HEK293 (cell line): ENCODE measurements at regions not wholly inside any gene's neighbourhood (a gene's known extent, or its start where the extent isn't known, plus 50 kb on each side); places are given as distances from the start of the nearest gene placed in this dataset.

Experiments
- CTCF ChIA-PET: fragments of 350-600 bp; formaldehyde crosslinking; extraction: SDS; loops from one replicate; lab custom pipeline; 2021; ENCODE audit warnings: antibody characterized with exemption; lab: Yijun Ruan, JAX
- POLR2A ChIA-PET: fragments of 300-600 bp; formaldehyde crosslinking; extraction: SDS; loops from one replicate; lab custom pipeline; 2020; ENCODE audit warnings: antibody characterized with exemption, inconsistent platforms; lab: Yijun Ruan, JAX
- H3K27ac ChIP-seq: fragments of 200-500 bp; sonication (Bioruptor generic); 2 replicates; pipeline ENCODE4 v1.5.1; 2014; ENCODE audit warnings: low read depth, low read length, control low read depth, inconsistent platforms; ENCODE audit errors: extremely low read depth
- H3K36me3 ChIP-seq, 2 experiments: fragments of 200-500 bp in 1 of 2; sonication (Bioruptor generic) in 1 of 2; 1 replicate in 1 of 2; 2 replicates in 1 of 2; pipeline ENCODE4 v1.5.1; 2014 to 2017; ENCODE audit warnings: inconsistent platforms in 2 of 2, low read length in 2 of 2; ENCODE audit not compliant: control insufficient read depth in 2 of 2, insufficient read depth in 1 of 2
- H3K4me1 ChIP-seq: fragments of 200-500 bp; sonication (Bioruptor generic); 2 replicates; pipeline ENCODE4 v1.5.1; 2014; ENCODE audit warnings: mild to moderate bottlenecking, low read length, inconsistent platforms; ENCODE audit not compliant: control insufficient read depth, insufficient read depth
- H3K4me3 ChIP-seq: 2 replicates; pipeline ENCODE4 v1.5.1; 2011; ENCODE audit warnings: low read depth, mild to moderate bottlenecking, control low read depth, low read length, moderate library complexity
- H3K9me3 ChIP-seq: fragments of 200-500 bp; sonication (Bioruptor generic); 2 replicates; pipeline ENCODE4 v1.5.1; 2014; ENCODE audit warnings: low read depth, low read length, inconsistent platforms; ENCODE audit not compliant: control insufficient read depth, insufficient read depth
- GLI2 ChIP-seq: fragments of 450-650 bp; formaldehyde crosslinking; IDR thresholded peaks from 2 replicates; pipeline ENCODE4; 2017; ENCODE audit warnings: missing biosample characterization, missing genetic modification characterization, low read depth, borderline replicate concordance
- MZF1 ChIP-seq: fragments of 450-650 bp; formaldehyde crosslinking; IDR thresholded peaks from 2 replicates; pipeline ENCODE4 v1.5.1; 2017; ENCODE audit warnings: missing biosample characterization, missing genetic modification characterization, borderline replicate concordance
- ZBTB1 ChIP-seq: fragments of 450-650 bp; formaldehyde crosslinking; IDR thresholded peaks from 2 replicates; pipeline ENCODE4 v1.5.1; 2016; ENCODE audit warnings: missing biosample characterization, missing genetic modification characterization
- ZEB2 ChIP-seq: fragments of 450-650 bp; formaldehyde crosslinking; IDR thresholded peaks from 2 replicates; pipeline ENCODE4 v1.5.1; 2016; ENCODE audit warnings: missing biosample characterization, missing genetic modification characterization
- ZFHX2 ChIP-seq: fragments of 450-650 bp; formaldehyde crosslinking; conservative IDR thresholded peaks from 2 replicates; pipeline ENCODE4 v1.5.1; 2016; ENCODE audit warnings: missing biosample characterization, missing genetic modification characterization
- ZNF114 ChIP-seq: fragments of 450-650 bp; formaldehyde crosslinking; IDR thresholded peaks from 2 replicates; pipeline ENCODE4 v1.5.0; 2017; ENCODE audit warnings: missing biosample characterization, missing genetic modification characterization
- ZNF155 ChIP-seq: fragments of 450-650 bp; formaldehyde crosslinking; IDR thresholded peaks from 2 replicates; pipeline ENCODE4 v1.5.1; 2016; ENCODE audit warnings: missing biosample characterization, missing genetic modification characterization
- ZNF169 ChIP-seq: fragments of 450-650 bp; formaldehyde crosslinking; IDR thresholded peaks from 2 replicates; pipeline ENCODE4 v1.5.1; 2016; ENCODE audit warnings: missing biosample characterization, missing genetic modification characterization
- ZNF302 ChIP-seq: fragments of 450-650 bp; formaldehyde crosslinking; IDR thresholded peaks from 2 replicates; pipeline ENCODE4 v1.5.1; 2016; ENCODE audit warnings: missing biosample characterization, missing genetic modification characterization, low read depth
- ZNF341 ChIP-seq: fragments of 450-650 bp; formaldehyde crosslinking; IDR thresholded peaks from 2 replicates; pipeline ENCODE4; 2016; ENCODE audit warnings: low read depth, missing biosample characterization, missing genetic modification characterization
- ZNF416 ChIP-seq: fragments of 450-650 bp; formaldehyde crosslinking; IDR thresholded peaks from 2 replicates; pipeline ENCODE4 v1.5.1; 2016; ENCODE audit warnings: missing biosample characterization, missing genetic modification characterization
- ZNF544 ChIP-seq: fragments of 450-650 bp; formaldehyde crosslinking; IDR thresholded peaks from 2 replicates; pipeline ENCODE4 v1.5.0; 2017; ENCODE audit warnings: missing biosample characterization, missing genetic modification characterization
- ZNF596 ChIP-seq: fragments of 450-650 bp; IDR thresholded peaks from 2 replicates; pipeline ENCODE4 v1.5.0; 2018; ENCODE audit warnings: missing biosample characterization, mild to moderate bottlenecking, missing genetic modification characterization, moderate library complexity
- ZNF610 ChIP-seq: fragments of 450-650 bp; formaldehyde crosslinking; IDR thresholded peaks from 2 replicates; pipeline ENCODE4 v1.5.1; 2016; ENCODE audit warnings: missing biosample characterization, missing genetic modification characterization, borderline replicate concordance
- ZNF621 ChIP-seq: fragments of 450-650 bp; formaldehyde crosslinking; IDR thresholded peaks from 2 replicates; pipeline ENCODE4 v1.5.1; 2017; ENCODE audit warnings: missing biosample characterization, missing genetic modification characterization
- TF ChIP-seq, protein P1 (sequence below): fragments of 450-650 bp; formaldehyde crosslinking; IDR thresholded peaks from 2 replicates; pipeline ENCODE4 v1.5.1; 2016; ENCODE audit warnings: missing biosample characterization, missing genetic modification characterization, low read depth
- TF ChIP-seq, protein P2 (sequence below): fragments of 450-650 bp; formaldehyde crosslinking; IDR thresholded peaks from 2 replicates; pipeline ENCODE4 v1.5.1; 2016; ENCODE audit warnings: missing biosample characterization, missing genetic modification characterization
- TF ChIP-seq, protein P3 (sequence below): fragments of 450-650 bp; formaldehyde crosslinking; IDR thresholded peaks from 2 replicates; pipeline ENCODE4 v1.5.1; 2016; ENCODE audit warnings: missing biosample characterization, missing genetic modification characterization
- TF ChIP-seq, protein P4 (sequence below): sonication (generic); formaldehyde crosslinking; IDR thresholded peaks from 2 replicates; pipeline ENCODE4 v1.8.1; 2022; ENCODE audit warnings: mild to moderate bottlenecking, moderate library complexity, missing genetic modification reagents
- TF ChIP-seq, protein P5 (sequence below): fragments of 450-650 bp; formaldehyde crosslinking; IDR thresholded peaks from 2 replicates; pipeline ENCODE4 v1.5.1; 2016; ENCODE audit warnings: missing biosample characterization, missing genetic modification characterization
- TF ChIP-seq, protein P6 (sequence below): fragments of 450-650 bp; formaldehyde crosslinking; IDR thresholded peaks from 2 replicates; pipeline ENCODE4 v1.5.1; 2016; ENCODE audit warnings: missing biosample characterization, missing genetic modification characterization

DNA sequence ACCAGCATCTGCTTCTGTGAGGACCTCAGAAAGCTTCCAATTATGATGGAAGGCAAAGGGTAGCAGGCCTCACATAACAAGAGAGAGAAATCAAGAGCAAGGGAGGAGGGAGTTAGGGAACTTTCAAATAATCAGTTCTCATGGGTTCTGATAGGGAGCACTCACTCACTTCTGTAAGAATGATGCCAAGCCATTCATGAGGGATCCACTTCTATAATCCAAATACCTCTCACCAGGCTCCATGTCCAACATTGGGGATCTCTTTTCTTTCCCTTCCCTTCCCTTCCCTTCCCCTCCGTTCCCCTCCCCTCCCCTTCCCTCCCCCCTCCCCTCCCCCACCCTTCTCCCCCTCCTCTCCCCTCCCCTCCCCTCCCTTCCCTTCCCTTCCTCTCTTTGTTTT is 884.6 kb upstream of the GHITM start (continued):
- TF ChIP-seq, protein P1, sequence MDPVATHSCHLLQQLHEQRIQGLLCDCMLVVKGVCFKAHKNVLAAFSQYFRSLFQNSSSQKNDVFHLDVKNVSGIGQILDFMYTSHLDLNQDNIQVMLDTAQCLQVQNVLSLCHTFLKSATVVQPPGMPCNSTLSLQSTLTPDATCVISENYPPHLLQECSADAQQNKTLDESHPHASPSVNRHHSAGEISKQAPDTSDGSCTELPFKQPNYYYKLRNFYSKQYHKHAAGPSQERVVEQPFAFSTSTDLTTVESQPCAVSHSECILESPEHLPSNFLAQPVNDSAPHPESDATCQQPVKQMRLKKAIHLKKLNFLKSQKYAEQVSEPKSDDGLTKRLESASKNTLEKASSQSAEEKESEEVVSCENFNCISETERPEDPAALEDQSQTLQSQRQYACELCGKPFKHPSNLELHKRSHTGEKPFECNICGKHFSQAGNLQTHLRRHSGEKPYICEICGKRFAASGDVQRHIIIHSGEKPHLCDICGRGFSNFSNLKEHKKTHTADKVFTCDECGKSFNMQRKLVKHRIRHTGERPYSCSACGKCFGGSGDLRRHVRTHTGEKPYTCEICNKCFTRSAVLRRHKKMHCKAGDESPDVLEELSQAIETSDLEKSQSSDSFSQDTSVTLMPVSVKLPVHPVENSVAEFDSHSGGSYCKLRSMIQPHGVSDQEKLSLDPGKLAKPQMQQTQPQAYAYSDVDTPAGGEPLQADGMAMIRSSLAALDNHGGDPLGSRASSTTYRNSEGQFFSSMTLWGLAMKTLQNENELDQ = no peak
- TF ChIP-seq, protein P2, sequence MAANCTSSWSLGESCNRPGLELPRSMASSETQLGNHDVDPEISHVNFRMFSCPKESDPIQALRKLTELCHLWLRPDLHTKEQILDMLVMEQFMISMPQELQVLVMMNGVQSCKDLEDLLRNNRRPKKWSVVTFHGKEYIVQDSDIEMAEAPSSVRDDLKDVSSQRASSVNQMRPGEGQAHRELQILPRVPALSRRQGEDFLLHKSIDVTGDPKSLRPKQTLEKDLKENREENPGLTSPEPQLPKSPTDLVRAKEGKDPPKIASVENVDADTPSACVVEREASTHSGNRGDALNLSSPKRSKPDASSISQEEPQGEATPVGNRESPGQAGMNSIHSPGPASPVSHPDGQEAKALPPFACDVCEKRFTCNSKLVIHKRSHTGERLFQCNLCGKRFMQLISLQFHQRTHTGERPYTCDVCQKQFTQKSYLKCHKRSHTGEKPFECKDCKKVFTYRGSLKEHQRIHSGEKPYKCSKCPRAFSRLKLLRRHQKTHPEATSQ (tag by site-specific recombination) = no peak
- no peak for TF ChIP-seq ZFHX2 (tag by site-specific recombination)

DNA sequence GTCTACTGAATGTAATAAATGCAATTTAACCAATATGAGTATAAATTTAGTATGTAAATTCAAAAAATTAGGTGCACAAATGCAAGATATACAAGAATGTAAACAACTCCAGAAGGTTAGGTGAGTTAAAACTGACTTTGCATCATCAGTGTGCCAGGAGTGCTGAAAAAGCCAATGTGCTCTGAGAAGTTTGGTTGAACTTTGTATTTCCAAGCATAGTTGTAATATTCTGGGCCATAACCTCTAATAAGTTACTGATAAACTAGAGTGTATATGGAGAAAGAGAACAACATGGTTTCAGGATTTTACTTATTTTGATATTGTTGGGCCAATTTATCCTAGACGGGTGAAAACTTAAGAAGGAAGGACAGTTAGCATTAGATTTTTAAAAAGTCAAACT is 876.9 kb upstream of the GHITM start:
- Histone ChIP-seq H3K4me3 (no peak overlapping the region), H3K36me3 (no peaks in the 10 kb centered on the region), H3K27ac (no peak overlapping the region), H3K9me3 (no peaks in the 10 kb centered on the region), H3K4me1 (no peaks in the 10 kb centered on the region)
- ChIA-PET CTCF (no interaction called here), POLR2A (no interaction called here)
- no peak for TF ChIP-seq ZNF544 (tag by site-specific recombination)
- TF ChIP-seq, all 188 proteins: peak for 0

DNA sequence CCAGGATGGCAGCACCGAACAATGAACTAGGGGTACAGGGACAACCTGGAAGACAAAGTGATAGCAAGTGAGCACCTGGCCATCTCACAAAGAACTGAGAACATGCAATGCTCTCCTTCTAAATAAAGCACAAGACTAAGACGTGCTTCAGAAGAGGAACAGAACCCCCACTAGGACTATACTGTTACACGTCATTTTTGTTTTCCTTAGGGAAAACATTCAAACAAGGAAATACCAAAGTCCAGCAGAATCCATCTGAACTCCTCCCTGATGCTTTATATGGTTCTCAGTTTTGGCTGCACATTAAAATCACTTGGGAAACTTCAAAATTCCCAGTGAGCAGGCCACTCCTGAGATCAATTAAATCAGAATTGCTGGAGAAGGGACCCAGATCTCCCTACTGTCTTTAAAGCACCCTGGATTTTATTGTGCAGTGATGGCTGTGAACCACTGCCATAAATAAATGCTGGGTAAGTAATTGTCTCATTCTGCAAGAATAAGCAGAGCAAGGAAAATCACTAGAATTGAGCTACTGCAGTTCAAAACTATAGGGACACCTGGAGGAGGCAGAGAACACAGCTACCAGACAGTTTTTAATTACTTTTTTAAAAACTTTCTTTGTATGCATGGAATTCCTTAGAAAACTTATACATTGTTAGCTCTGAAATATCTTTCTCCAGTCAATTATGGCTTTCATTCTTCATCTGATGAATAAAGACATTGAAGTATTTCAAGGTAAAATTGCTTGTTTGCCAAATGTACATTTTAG is 866.5 kb upstream of the GHITM start:
- ChIA-PET POLR2A (no interaction called here), CTCF (no interaction called here)
- Histone ChIP-seq H3K27ac (no peak overlapping the region), H3K9me3 (no peaks in the 10 kb centered on the region), H3K4me3 (no peak overlapping the region), H3K4me1 (no peaks in the 10 kb centered on the region), H3K36me3 (no peaks in the 10 kb centered on the region)
- TF ChIP-seq, protein P3, sequence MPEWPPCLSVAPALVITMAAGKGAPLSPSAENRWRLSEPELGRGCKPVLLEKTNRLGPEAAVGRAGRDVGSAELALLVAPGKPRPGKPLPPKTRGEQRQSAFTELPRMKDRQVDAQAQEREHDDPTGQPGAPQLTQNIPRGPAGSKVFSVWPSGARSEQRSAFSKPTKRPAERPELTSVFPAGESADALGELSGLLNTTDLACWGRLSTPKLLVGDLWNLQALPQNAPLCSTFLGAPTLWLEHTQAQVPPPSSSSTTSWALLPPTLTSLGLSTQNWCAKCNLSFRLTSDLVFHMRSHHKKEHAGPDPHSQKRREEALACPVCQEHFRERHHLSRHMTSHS (tag by site-specific recombination) = no peak
- TF ChIP-seq ZNF169 (tag by site-specific recombination) = no peak
- no peak for TF ChIP-seq ZNF416 (tag by site-specific recombination)
- no peak for TF ChIP-seq ZNF621 (tag by site-specific recombination)
- no peak for TF ChIP-seq GLI2 (tag by site-specific recombination)
- no peak for TF ChIP-seq ZNF341

DNA sequence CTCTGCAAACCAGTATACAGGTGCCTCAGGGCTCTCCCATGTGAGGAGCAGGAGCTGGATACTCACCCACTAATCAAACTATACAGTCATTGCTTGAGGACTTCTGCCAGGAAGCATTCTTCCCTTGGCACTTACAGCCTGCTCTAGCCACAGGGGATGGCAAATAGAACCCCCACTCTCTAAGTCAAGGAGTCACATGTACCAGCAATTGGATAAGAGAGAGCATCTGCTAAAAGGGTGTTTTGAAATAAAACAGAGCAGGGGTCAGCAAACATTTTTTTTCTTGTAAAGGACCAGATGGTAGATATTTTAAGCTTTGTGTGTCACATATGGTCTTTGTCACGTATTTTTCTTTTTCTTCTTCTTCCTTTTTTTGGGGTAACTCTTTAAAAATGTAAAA is 865.2 kb upstream of the GHITM start:
- POLR2A ChIA-PET = no interaction called here
- CTCF ChIA-PET = interaction anchor here (0.5 kb wide), 1 partner anchor 115 kb away, joined by 3 read pairs; no protein-coding TSS in a partner anchor
- no peak overlapping the region for H3K4me3 ChIP-seq
- no peak for TF ChIP-seq ZEB2 (tag by site-specific recombination)
- TF ChIP-seq, protein P4, sequence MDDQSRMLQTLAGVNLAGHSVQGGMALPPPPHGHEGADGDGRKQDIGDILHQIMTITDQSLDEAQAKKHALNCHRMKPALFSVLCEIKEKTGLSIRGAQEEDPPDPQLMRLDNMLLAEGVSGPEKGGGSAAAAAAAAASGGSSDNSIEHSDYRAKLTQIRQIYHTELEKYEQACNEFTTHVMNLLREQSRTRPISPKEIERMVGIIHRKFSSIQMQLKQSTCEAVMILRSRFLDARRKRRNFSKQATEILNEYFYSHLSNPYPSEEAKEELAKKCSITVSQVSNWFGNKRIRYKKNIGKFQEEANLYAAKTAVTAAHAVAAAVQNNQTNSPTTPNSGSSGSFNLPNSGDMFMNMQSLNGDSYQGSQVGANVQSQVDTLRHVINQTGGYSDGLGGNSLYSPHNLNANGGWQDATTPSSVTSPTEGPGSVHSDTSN (CRISPR knock-in tag) = no peak
- TF ChIP-seq ZBTB1 (tag by site-specific recombination) = no peak
- TF ChIP-seq ZNF155 (tag by site-specific recombination) = no peak
- TF ChIP-seq, protein P5, sequence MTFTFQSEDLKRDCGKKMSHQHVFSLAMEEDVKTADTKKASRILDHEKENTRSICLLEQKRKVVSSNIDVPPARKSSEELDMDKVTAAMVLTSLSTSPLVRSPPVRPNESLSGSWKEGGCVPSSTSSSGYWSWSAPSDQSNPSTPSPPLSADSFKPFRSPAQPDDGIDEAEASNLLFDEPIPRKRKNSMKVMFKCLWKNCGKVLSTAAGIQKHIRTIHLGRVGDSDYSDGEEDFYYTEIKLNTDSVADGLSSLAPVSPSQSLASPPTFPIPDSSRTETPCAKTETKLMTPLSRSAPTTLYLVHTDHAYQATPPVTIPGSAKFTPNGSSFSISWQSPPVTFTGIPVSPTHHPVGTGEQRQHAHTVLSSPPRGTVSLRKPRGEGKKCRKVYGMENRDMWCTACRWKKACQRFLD = no peak
- TF ChIP-seq ZNF596 (tag by site-specific recombination) = no peak
- TF ChIP-seq, protein P6, sequence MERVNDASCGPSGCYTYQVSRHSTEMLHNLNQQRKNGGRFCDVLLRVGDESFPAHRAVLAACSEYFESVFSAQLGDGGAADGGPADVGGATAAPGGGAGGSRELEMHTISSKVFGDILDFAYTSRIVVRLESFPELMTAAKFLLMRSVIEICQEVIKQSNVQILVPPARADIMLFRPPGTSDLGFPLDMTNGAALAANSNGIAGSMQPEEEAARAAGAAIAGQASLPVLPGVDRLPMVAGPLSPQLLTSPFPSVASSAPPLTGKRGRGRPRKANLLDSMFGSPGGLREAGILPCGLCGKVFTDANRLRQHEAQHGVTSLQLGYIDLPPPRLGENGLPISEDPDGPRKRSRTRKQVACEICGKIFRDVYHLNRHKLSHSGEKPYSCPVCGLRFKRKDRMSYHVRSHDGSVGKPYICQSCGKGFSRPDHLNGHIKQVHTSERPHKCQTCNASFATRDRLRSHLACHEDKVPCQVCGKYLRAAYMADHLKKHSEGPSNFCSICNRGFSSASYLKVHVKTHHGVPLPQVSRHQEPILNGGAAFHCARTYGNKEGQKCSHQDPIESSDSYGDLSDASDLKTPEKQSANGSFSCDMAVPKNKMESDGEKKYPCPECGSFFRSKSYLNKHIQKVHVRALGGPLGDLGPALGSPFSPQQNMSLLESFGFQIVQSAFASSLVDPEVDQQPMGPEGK (tag by site-specific recombination) = no peak
- TF ChIP-seq ZNF610 (tag by site-specific recombination) = no peak
- no peak for TF ChIP-seq ZNF302 (tag by site-specific recombination)
- no peak for TF ChIP-seq ZNF114 (tag by site-specific recombination)
- no peak for TF ChIP-seq MZF1 (tag by site-specific recombination)

More for the DNA sequence above, 865.2 kb upstream of the GHITM start:
- no peak overlapping the region for H3K27ac ChIP-seq
- H3K9me3 ChIP-seq = no peaks in the 10 kb centered on the region
- H3K4me1 ChIP-seq = no peaks in the 10 kb centered on the region
- no peaks in the 10 kb centered on the region for H3K36me3 ChIP-seq
